ENCODE measurements at regions not wholly inside any gene's neighbourhood (a gene's known extent, or its start where the extent isn't known, plus 50 kb on each side); places are given as distances from the start of the nearest gene placed in this dataset.

DNA sequence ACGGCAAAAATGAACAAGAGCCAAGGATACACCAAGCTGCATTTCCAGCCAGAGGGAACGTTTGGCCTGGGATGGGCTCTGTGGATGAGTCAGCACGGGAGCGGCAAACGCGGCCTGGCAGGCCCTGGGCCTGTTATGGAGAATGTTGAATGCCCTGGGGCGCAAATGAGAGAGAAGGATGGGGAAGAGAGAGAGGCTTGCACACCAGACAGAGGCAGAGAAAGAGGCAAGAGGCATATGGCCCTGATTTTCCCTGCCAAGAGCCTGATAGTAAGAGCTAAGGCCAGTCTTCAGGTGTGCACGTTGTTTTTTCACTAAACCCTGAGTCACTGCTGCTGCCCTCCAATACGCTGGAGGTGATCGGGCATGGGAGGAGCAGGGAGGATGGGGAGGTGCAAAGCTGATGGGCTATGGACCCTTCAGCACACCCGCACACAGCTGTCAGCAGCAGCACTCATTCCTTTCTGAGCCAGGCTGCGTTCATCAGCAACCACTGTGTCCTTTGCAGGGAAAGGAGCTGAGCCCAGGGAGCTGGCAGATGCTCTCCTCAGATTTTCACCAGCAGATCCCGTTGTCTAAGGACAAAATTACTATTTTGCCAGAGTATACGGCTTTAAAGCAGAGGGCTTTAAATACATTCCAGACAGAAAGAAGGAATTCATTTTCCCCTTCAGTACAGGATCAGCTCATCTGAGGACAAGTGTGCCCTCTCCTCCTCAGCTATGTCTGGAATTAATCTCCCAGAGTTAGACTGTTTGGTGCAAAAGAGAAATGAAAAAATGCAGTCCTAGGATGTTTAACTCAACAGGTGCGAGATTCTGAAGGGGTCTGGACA, 61.7 kb upstream of the SLC22A23 start:
- DNase-seq (ENCODE audit: extremely low read depth in 1 of 11, low read depth in 9 of 11, low spot score in 4 of 11), result no peak

DNA sequence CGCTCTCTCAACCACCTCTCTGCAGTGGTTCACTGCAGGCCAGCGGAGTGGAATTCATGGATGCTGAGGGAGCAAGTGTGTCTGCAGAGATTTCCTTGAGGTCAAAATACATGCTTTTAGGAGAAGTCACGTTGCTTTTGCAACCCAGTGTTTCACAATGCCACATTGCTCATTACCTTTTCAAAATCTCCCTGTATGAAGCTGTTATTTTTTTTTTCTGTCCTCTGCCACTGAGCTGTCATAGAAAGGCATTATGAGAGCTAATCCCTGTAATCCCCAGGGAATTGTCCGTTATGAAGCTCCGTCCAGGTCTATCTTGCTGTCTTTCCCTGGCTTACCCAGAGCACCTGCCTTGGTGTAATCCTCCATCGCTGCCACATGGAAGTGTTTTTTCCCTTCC, 60.5 kb upstream of the SLC22A23 start:
- no peak for DNase-seq (ENCODE audit: extremely low read depth in 1 of 11, low read depth in 9 of 11, low spot score in 4 of 11)

DNA sequence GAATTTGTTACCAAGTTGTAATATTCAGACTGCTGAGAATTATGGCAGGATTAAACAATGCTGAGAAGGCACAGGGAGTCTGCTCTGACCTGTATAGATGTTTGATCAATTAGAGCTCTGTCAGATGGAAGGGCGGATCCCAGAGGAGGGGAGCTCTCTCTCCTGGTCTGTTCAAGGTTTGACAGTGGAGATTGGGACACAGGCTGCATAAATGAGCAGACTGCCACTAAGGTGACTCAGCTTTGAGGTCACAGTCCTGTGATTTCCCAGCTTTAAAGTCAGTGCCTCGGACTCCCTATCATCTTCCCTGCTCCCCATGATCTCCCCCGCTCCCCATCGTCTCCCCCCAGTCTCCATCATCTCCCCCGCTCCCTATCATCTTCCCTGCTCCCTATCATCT, 59.2 kb upstream of the SLC22A23 start:
- DNase-seq (ENCODE audit: extremely low read depth in 1 of 11, low read depth in 9 of 11, low spot score in 4 of 11), result no peak

DNA sequence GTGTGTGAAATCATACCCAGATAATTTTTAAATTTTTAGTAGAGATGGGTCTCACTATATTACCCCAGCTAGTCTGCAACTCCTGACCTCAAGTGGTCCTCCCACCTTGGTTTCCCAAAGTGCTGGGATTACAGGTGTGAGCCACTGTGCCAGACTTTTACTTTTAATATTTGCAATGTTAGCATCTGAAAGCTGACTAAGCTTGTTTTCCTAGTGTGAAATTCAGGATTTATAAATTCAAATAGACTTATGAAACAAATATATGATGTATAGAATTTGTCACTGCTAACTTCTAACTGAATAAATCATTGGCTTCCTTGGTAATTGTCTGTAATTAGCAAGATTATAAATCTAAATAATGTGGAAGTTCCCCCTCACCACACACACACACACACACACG, 58.8 kb upstream of the SLC22A23 start:
- no peak for DNase-seq (ENCODE audit: extremely low read depth in 1 of 11, low read depth in 9 of 11, low spot score in 4 of 11)

DNA sequence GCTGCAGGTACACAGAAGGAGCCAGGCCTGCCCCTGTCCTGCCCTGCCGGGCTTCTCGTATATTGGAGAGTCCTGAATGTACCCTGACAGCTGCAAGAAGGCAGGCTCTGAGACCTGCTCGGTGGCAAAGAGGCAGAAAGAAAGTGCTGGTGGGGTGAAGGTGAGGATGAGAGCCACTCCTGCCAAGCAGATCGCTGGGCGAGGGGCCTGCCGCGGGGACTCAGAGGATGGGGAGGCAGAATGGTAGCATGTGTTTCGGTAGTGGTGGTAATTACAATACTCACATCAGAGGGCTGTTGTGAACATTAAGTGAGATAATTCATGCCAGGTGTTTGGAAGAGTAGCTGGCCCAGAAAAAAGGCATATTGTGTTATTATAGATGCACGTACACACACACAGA, 56.6 kb upstream of the SLC22A23 start:
- no peak for DNase-seq (ENCODE audit: extremely low read depth in 1 of 11, low read depth in 9 of 11, low spot score in 4 of 11)

DNA sequence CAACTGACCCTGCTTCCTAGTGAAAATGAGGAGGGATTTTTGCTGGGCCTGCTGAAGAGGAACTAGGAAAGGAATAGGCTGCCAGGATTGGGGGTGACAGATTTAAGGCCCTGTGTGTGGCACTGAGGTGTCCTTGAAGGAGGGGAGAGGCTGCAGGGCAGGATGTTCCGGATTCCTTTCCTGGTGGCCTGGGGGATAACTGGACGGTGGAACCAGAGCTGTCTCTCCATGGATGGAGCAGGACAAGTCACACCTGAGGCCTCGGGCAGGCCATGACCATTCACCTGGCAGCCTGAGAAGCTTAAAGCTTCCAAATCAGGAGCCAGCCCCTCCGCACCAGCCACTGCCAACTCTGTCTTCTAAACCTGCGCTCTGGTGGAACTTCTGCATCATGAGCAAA, 56.0 kb upstream of the SLC22A23 start:
- no peak for DNase-seq (ENCODE audit: extremely low read depth in 1 of 11, low read depth in 9 of 11, low spot score in 4 of 11)

DNA sequence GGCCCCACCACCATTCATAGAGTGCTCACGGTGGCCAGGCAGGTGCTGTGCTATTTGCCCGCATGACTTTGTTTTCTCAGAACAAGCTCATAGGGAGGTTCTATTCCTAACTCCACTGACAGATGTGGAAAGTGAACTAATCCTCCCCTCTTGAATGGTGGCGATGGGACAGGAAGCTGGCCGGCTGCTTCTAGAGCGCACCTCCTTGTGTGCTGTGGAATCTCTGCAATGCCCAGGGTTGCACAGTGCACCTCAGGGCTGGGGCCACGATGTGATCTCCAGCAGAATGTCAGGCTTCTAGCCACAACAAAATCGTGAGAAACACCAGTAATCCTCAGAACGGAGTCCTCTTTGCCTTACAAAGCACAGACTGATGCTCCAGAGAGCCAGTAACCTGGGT, 53.8 kb upstream of the SLC22A23 start:
- no peak for DNase-seq (ENCODE audit: extremely low read depth in 1 of 11, low read depth in 9 of 11, low spot score in 4 of 11)

DNA sequence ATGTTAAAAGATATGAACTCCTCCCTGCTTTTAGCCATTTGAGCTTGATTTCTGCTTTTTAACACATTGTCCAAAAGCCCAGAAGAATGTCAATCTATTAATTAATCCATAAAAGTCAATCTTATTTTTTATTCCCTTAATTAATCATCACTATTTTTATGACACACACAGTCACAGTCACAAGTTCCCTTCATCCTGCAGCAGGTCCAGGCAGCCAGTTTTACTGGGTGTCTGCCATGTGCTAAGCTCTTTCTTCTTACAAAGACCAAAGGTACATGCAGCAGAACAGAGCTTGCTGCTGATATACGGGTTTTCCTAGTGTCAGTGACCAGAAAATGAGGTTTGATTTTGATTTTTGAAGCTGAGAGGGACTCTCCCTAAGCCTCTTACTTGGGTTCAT, 53.3 kb upstream of the SLC22A23 start:
- DNase-seq (ENCODE audit: extremely low read depth in 1 of 11, low read depth in 9 of 11, low spot score in 4 of 11), result no peak

DNA sequence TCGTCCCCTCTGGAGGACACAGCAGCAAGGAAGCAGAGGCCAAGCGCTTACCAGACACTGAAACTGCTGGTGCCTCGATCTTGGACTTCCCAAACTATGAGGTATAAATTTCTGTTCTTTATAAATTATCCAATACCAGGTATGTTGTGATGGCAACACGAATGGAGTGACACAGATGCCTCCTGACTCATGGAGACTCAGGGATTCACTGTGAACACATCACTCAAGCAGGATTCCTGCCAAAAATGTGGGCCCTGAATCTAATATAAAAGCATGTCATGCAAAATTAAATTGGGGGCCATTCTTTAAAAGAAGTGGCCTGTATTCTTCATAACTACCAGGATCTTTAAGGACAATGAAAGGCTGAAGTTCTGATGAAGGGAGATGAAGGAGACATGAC, 52.5 kb upstream of the SLC22A23 start:
- DNase-seq (ENCODE audit: extremely low read depth in 1 of 11, low read depth in 9 of 11, low spot score in 4 of 11), result no peak

DNA sequence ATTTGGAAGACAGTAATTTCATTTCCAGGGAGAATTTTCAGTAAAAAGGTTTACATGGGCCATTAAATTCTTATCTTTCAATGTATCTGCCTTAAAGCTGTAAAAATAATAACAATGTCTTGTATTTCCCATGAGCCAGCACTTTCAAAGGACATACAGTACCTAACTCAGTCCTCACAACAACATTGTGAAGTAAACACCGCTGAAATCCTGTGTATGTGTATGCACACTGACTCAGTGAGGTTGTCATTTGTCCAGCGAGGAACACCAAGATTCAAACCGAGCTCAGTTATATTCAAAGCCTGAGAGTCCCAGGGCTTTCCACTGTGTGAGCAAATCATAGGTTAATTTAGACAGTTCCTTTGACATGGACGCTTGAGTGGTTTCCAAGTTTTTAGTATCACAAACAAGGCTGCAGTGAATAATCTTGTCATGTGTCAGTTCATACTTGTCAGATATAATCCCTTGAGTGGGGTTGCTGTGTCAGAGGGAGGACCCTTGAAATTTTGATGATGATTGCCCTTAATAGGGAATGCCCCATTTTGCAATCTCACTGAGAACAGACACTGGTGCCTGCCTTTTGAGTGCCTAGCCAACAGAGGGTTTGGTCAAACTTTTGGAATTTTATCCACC, 50.0 kb upstream of the SLC22A23 start:
- DNase-seq (ENCODE audit: extremely low read depth in 1 of 11, low read depth in 9 of 11, low spot score in 4 of 11), result no peak
